B cell (primary cell): ENCODE measurements at regions not wholly inside any gene's neighbourhood (a gene's known extent, or its start where the extent isn't known, plus 50 kb on each side); places are given as distances from the start of the nearest gene placed in this dataset.

Experiments
- ATAC-seq: fragments of 200-7000 bp; cut with Tn5 transposase; one replicate; pipeline ENCODE4 v1.10.0; 2021; ENCODE audit warnings: low read depth, mild to moderate bottlenecking, moderate number of reproducible peaks, moderate library complexity
- CTCF ChIA-PET: fragments of 350-600 bp; sonication (Branson Sonifier 250); formaldehyde crosslinking; loops from one replicate; lab custom pipeline; 2021; ENCODE audit warnings: antibody characterized with exemption, inconsistent platforms; lab: Charles Lee
- POLR2A ChIA-PET: fragments of 350-600 bp; sonication (Branson Sonifier 250); formaldehyde crosslinking; loops from one replicate; lab custom pipeline; 2021; ENCODE audit warnings: antibody characterized with exemption; lab: Charles Lee
- DNase-seq: peaks from one replicate; pipeline ENCODE4 v3.0.0; 2013
- H2AFZ ChIP-seq: 2 replicates; pipeline ENCODE4 v1.6.1; 2012; ENCODE audit warnings: mild to moderate bottlenecking, low read depth, low read length; ENCODE audit not compliant: insufficient read depth, poor library complexity, severe bottlenecking
- H3K27ac ChIP-seq, 2 donors: 1 replicate in 1 of 2; 2 replicates in 1 of 2; pipeline ENCODE4 v1.5.1; 2012 to 2013; ENCODE audit warnings: low read length in 2 of 2, mild to moderate bottlenecking in 2 of 2, moderate library complexity in 1 of 2
- H3K27me3 ChIP-seq, 4 experiments: fragments of 200-600 bp in 1 of 4; sonication (generic) in 1 of 4; replicated peaks in 1 of 4; 1 replicate in 2 of 4; 2 replicates in 2 of 4; pipeline versions ENCODE4 v1.6.1 to v1.7.0; 2013 to 2016; ENCODE audit warnings: low read length in 3 of 4, mild to moderate bottlenecking in 2 of 4, mixed read lengths in 1 of 4, moderate library complexity in 1 of 4; ENCODE audit not compliant: insufficient read depth in 4 of 4, control insufficient read depth in 3 of 4; ENCODE audit errors: control extremely low read depth in 1 of 4
- H3K36me3 ChIP-seq, 2 experiments: replicated peaks in 1 of 2; 1 replicate in 1 of 2; 2 replicates in 1 of 2; pipeline versions ENCODE4 v1.6.1 to v1.7.1; 2013; ENCODE audit warnings: low read length in 1 of 2; ENCODE audit not compliant: insufficient read depth in 2 of 2, control insufficient read depth in 1 of 2; ENCODE audit errors: control extremely low read depth in 1 of 2, extremely low read depth in 1 of 2
- H3K4me1 ChIP-seq, 2 donors: fragments of 200-600 bp in 1 of 2; sonication (generic) in 1 of 2; 1 replicate in 1 of 2; 2 replicates in 1 of 2; pipeline versions ENCODE4 v1.5.1 to v1.6.1; 2013 to 2017; ENCODE audit warnings: low read length in 2 of 2; ENCODE audit not compliant: control insufficient read depth in 2 of 2, insufficient read depth in 2 of 2
- H3K4me2 ChIP-seq: replicated peaks from 2 replicates; pipeline ENCODE3; 2012; ENCODE audit warnings: mild to moderate bottlenecking, low read depth, low read length; ENCODE audit not compliant: poor library complexity, severe bottlenecking
- H3K4me3 ChIP-seq, 5 experiments: fragments of 200-600 bp in 1 of 5; sonication (generic) in 1 of 5; 1 replicate in 3 of 5; 2 replicates in 2 of 5; pipeline versions ENCODE4 v1.5.1 to v1.7.0; 2011 to 2016; ENCODE audit warnings: low read length in 4 of 5, mild to moderate bottlenecking in 4 of 5, low read depth in 2 of 5, control low read depth in 1 of 5, moderate library complexity in 1 of 5; ENCODE audit not compliant: insufficient read depth in 1 of 5; ENCODE audit errors: control extremely low read depth in 1 of 5, extremely low read depth in 1 of 5
- H3K79me2 ChIP-seq: fragments of 200-600 bp; sonication (generic); one replicate; pipeline ENCODE4 v1.6.0; 2016; ENCODE audit warnings: low read length; ENCODE audit not compliant: control insufficient read depth, insufficient read depth
- H3K9ac ChIP-seq: fragments of 200-600 bp; sonication (generic); 2 replicates; pipeline ENCODE4 v1.6.1; 2017; ENCODE audit warnings: mild to moderate bottlenecking, low read length, moderate library complexity
- H3K9me3 ChIP-seq, 3 donors: one replicate each; pipeline versions ENCODE4 v1.6.1 to v1.7.1; 2013; ENCODE audit warnings: low read length in 2 of 3; ENCODE audit not compliant: control insufficient read depth in 2 of 3, insufficient read depth in 1 of 3; ENCODE audit errors: control extremely low read depth in 1 of 3
- H4K20me1 ChIP-seq: 2 replicates; pipeline ENCODE4 v1.6.0; 2012; ENCODE audit warnings: mild to moderate bottlenecking, low read length; ENCODE audit not compliant: insufficient read depth, control insufficient read depth, poor library complexity, severe bottlenecking
- H3K27ac Mint-ChIP-seq: one replicate; pipeline ENCODE4 v1.8.0; 2021; ENCODE audit warnings: mixed read lengths
- H3K27me3 Mint-ChIP-seq: one replicate; pipeline ENCODE4 v1.8.0; 2021; ENCODE audit warnings: mixed read lengths
- H3K4me1 Mint-ChIP-seq: one replicate; pipeline ENCODE4 v1.8.0; 2021; ENCODE audit warnings: mixed read lengths
- H3K4me3 Mint-ChIP-seq: one replicate; pipeline ENCODE4 v1.8.0; 2021; ENCODE audit warnings: mixed read lengths
- H3K9me3 Mint-ChIP-seq: one replicate; pipeline ENCODE4 v1.8.0; 2022; ENCODE audit warnings: mixed read lengths; ENCODE audit not compliant: insufficient read depth
- CTCF ChIP-seq: fragments of 200-600 bp; IDR thresholded peaks from one replicate; pipeline ENCODE4 v1.8.0; 2022; ENCODE audit warnings: antibody characterized with exemption, mild to moderate bottlenecking
- EZH2 ChIP-seq: IDR thresholded peaks from 2 replicates; pipeline ENCODE4 v1.6.1; 2012; ENCODE audit warnings: borderline replicate concordance, low read depth, mild to moderate bottlenecking, moderate library complexity, low read length; ENCODE audit not compliant: insufficient read depth, poor library complexity, severe bottlenecking
- WGBS: methylation state at CpG from one replicate; pipeline ENCODE4 v1.1.5; 2013; ENCODE audit warnings: missing lambda C conversion rate; ENCODE audit not compliant: insufficient coverage; 5-methylcytosine and 5-hydroxymethylcytosine counted together
- intact Hi-C: fragments of 100-400 bp; cut with micrococcal nuclease; formaldehyde crosslinking; loops from one replicate; pipeline ENCODE4 v1.10.0; 2022

DNA sequence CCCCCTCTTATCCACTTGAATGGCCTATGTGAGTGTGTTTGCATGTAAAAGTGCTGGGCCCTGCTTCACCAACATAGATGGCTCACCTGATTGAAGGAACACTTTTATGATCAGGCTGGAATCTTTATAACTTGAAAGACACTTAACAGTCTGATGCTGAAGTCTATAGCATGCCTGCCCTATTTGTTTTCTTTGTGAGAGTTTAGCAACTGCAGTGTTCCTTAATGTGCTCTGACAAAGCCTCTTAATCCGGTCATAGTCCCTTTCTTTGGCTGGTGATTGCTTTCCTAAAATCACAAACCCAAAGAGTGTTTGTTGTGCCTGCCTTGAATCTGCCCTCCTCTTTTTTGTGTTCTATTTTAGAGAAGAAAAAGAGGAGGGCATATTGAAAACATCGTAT lies 1382.8 kb upstream of the CELF4 start:
- Histone ChIP-seq H3K36me3 (no peaks in the 10 kb centered on the region), H3K27me3 (no peaks in the 10 kb centered on the region), H3K4me2 (no peak overlapping the region), H3K4me1 (no peaks in the 10 kb centered on the region), H3K4me3 (no peak overlapping the region), H4K20me1 (no peaks in the 10 kb centered on the region), H3K79me2 (no peaks in the 10 kb centered on the region), H3K9ac (no peak overlapping the region), H3K27ac (no peak overlapping the region), H3K9me3 (peaks cover 0 to 3% (median 0%) of the 10 kb centered on the region in 3 donors), H2AFZ (no peak overlapping the region)
- no CpG with 5 or more reads among the region's 2 CpGs for WGBS
- intact Hi-C loops: no loop called here
- ChIA-PET POLR2A (no interaction called here), CTCF (no interaction called here)
- TF ChIP-seq EZH2 (no peak), CTCF (no peak)
- Mint-ChIP-seq H3K4me3 (no peak overlapping the region), H3K9me3 (no peaks in the 10 kb centered on the region), H3K27ac (no peak overlapping the region), H3K27me3 (no peaks in the 10 kb centered on the region), H3K4me1 (no peaks in the 10 kb centered on the region)
- ATAC-seq (no peak), DNase-seq (no peak)

DNA sequence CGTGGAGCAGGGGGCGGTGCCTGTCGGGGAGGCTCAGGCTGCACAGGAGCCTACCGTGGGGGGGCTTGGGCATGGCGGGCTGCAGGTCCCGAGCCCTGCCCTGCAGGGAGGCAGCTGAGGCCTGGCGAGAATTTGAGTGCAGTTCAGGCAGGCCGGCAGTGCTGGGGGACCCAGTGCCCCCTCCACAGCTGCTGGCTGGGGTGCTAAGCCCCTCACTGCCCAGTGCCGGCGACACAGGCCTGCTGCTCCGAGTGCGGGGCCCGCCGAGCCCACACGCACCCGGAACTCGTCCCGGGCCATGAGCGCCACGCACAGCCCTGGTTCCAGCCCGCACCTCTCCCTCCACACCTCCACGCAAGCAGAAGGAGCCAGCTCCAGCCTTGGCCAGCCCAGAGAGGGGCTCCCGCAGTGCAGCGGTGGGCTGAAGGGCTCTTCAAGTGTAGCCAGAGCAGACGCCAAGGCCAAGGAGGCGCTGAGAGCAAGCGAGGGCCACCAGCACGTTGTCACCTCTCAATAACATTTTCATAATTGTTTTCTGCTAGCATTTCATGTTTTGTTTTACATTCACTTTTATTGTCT lies 1378.9 kb upstream of the CELF4 start:
- POLR2A ChIA-PET: no interaction called here

More for the DNA sequence above, 1378.9 kb upstream of the CELF4 start:
- Histone ChIP-seq H3K36me3 (no peaks in the 10 kb centered on the region), H4K20me1 (no peaks in the 10 kb centered on the region), H3K9me3 (peaks cover 0 to 6% (median 3%) of the 10 kb centered on the region in 3 donors), H3K27me3 (no peaks in the 10 kb centered on the region), H2AFZ (no peak overlapping the region), H3K79me2 (no peaks in the 10 kb centered on the region), H3K4me2 (no peak overlapping the region), H3K4me3 (no peak overlapping the region), H3K9ac (no peak overlapping the region), H3K4me1 (peaks cover 11 to 15% of the 10 kb centered on the region in 2 donors), H3K27ac (no peak overlapping the region)
- TF ChIP-seq EZH2: no peak
- no peak for TF ChIP-seq CTCF
- Mint-ChIP-seq H3K4me1 (peaks cover 19% of the 10 kb centered on the region), H3K4me3 (no peak overlapping the region), H3K27ac (no peak overlapping the region), H3K27me3 (no peaks in the 10 kb centered on the region), H3K9me3 (no peaks in the 10 kb centered on the region)
- ATAC-seq (no peak), DNase-seq (no peak)
- CTCF ChIA-PET: no interaction called here
- intact Hi-C loops: no loop called here
- WGBS: 88% methylated on average over 27 of the region's 28 CpGs
